ENCODE measurements at regions not wholly inside any gene's neighbourhood (a gene's known extent, or its start where the extent isn't known, plus 50 kb on each side); places are given as distances from the start of the nearest gene placed in this dataset.
A peak's percentile ranks its signal among the peaks of the same experiment; 100 is the strongest.

GRCh38 chr11:62033191-62034035 lies 66.0 kb upstream of the FTH1 start (continued):
- TF ChIP-seq ZNF239 (CRISPR knock-in tag; IDR thresholded peaks at IDR 0.05) (no peak), TBL1XR1 (IDR thresholded peaks at IDR 0.05; ENCODE audit: low read length in 2 of 2) (no peak), ZNF354B (CRISPR knock-in tag; IDR thresholded peaks at IDR 0.05) (no peak), ZNF316 (IDR thresholded peaks at IDR 0.05) (no peak), XRCC3 (IDR thresholded peaks at IDR 0.05) (no peak), TAF1 (IDR thresholded peaks at IDR 0.05; ENCODE audit: control insufficient read depth, extremely low read depth, insufficient read depth, low read length, severe bottlenecking) (no peak), ZBTB12 (CRISPR knock-in tag; IDR thresholded peaks at IDR 0.05) (no peak), ZNF347 (CRISPR knock-in tag; IDR thresholded peaks at IDR 0.05; ENCODE audit: low read depth) (no peak), ZNF143 (CRISPR knock-in tag; IDR thresholded peaks at IDR 0.05) (no peak), TAL1 (IDR thresholded peaks at IDR 0.05) (no peak), PHTF2 (CRISPR knock-in tag; IDR thresholded peaks at IDR 0.05) (no peak), PURB (CRISPR knock-in tag; IDR thresholded peaks at IDR 0.05; ENCODE audit: low read depth) (no peak), ETS2 (tag; IDR thresholded peaks at IDR 0.05; ENCODE audit: borderline replicate concordance, poor library complexity, severe bottlenecking) (no peak), POLR3G (IDR thresholded peaks at IDR 0.05; ENCODE audit: extremely low read depth, insufficient read length, insufficient replicate concordance) (no peak), PRPF4 (IDR thresholded peaks at IDR 0.05; ENCODE audit: insufficient read depth, low read depth, low read length, poor library complexity, severe bottlenecking) (no peak), BACH1 (tag; IDR thresholded peaks at IDR 0.05) (no peak), ZNF57 (CRISPR knock-in tag; IDR thresholded peaks at IDR 0.05) (no peak), KAT8 (IDR thresholded peaks at IDR 0.05; ENCODE audit: low read depth) (no peak), HNRNPUL1 (IDR thresholded peaks at IDR 0.05; ENCODE audit: low read length) (no peak), HINFP (tag; conservative IDR thresholded peaks at IDR 0.05; ENCODE audit: low read depth) (no peak), CREM (IDR thresholded peaks at IDR 0.05; ENCODE audit: low read depth) (no peak; the same call in 1 of the 2 replicates), TEAD4 (IDR thresholded peaks at IDR 0.05; ENCODE audit: low read length) (peak; percentile 38; the same call in 1 of the 2 replicates), TEAD4 (CRISPR knock-in tag; IDR thresholded peaks at IDR 0.05; ENCODE audit: borderline replicate concordance) (no peak), SMAD4 (CRISPR knock-in tag; conservative IDR thresholded peaks at IDR 0.05) (no peak), RFX1 (IDR thresholded peaks at IDR 0.05) (no peak), RBM25 (IDR thresholded peaks at IDR 0.05; ENCODE audit: low read depth, low read length, severe bottlenecking) (peak; percentile 61), THRB (CRISPR knock-in tag; conservative IDR thresholded peaks at IDR 0.05) (no peak), XRCC4 (IDR thresholded peaks at IDR 0.05; ENCODE audit: extremely low read depth, insufficient read depth, insufficient read length) (no peak)
